OCI-LY7 (cell line): ENCODE measurements at regions not wholly inside any gene's neighbourhood (a gene's known extent, or its start where the extent isn't known, plus 50 kb on each side); places are given as distances from the start of the nearest gene placed in this dataset.

Source experiments
- BruUV-seq: library from RNA; stranded (reverse); fragments of 400-500 nt; replicated peaks from 2 replicates; lab custom pipeline; 2021; lab: Mats Ljungman, UMichigan
- CTCF ChIA-PET: fragments of 300-600 bp; sonication (Branson Sonifier 250); formaldehyde crosslinking; loops from one replicate; lab custom pipeline; 2022; ENCODE audit warnings: antibody characterized with exemption; ENCODE audit not compliant: unreplicated experiment; lab: Charles Lee
- POLR2A ChIA-PET: fragments of 300-600 bp; sonication (Branson Sonifier 250); formaldehyde crosslinking; loops from one replicate; lab custom pipeline; 2022; ENCODE audit warnings: antibody characterized with exemption; lab: Charles Lee
- DNase-seq: peaks from one replicate; pipeline ENCODE4 v3.0.0-alpha.2; 2015; ENCODE audit warnings: low spot score
- H2AFZ ChIP-seq: fragments of 200-600 bp; sonication (generic), shearing (Covaris generic); 2 replicates; pipeline ENCODE4 v1.6.1; 2014; ENCODE audit warnings: mild to moderate bottlenecking, antibody characterized with exemption, low read length, moderate library complexity
- H3K27ac ChIP-seq: fragments of 200-600 bp; sonication (generic); 2 replicates; pipeline ENCODE4 v1.5.1; 2014; ENCODE audit warnings: mixed run types, low read depth, mild to moderate bottlenecking, moderate library complexity, low read length, inconsistent platforms; ENCODE audit not compliant: poor library complexity, severe bottlenecking
- H3K36me3 ChIP-seq: fragments of 200-600 bp; sonication (generic); 2 replicates; pipeline ENCODE4 v1.6.1; 2014; ENCODE audit warnings: mild to moderate bottlenecking, antibody characterized with exemption, low read length, moderate library complexity, mixed read lengths; ENCODE audit not compliant: insufficient read depth
- H3K4me1 ChIP-seq: fragments of 200-600 bp; sonication (generic); 2 replicates; pipeline ENCODE4 v1.5.1; 2014; ENCODE audit warnings: mild to moderate bottlenecking, low read length; ENCODE audit not compliant: insufficient read depth, poor library complexity, severe bottlenecking
- H3K4me2 ChIP-seq: fragments of 200-600 bp; sonication (generic); 2 replicates; pipeline ENCODE4 v1.6.1; 2014; ENCODE audit warnings: mild to moderate bottlenecking, low read length
- H3K4me3 ChIP-seq: fragments of 200-600 bp; sonication (generic); 2 replicates; pipeline ENCODE4 v1.5.1; 2014; ENCODE audit warnings: mild to moderate bottlenecking, low read depth, low read length; ENCODE audit not compliant: poor library complexity, severe bottlenecking
- H3K79me2 ChIP-seq: fragments of 200-600 bp; sonication (generic); 2 replicates; pipeline ENCODE4 v1.6.1; 2016; ENCODE audit warnings: low read depth, mild to moderate bottlenecking, low read length, moderate library complexity, mixed read lengths; ENCODE audit not compliant: insufficient read depth
- H3K9me2 ChIP-seq: fragments of 200-600 bp; sonication (generic); 2 replicates; pipeline ENCODE4 v1.6.1; 2016; ENCODE audit warnings: mild to moderate bottlenecking, low read length, mixed read lengths; ENCODE audit not compliant: insufficient read depth
- H3K9me3 ChIP-seq: fragments of 200-600 bp; sonication (generic); 2 replicates; pipeline ENCODE4 v1.6.1; 2014; ENCODE audit warnings: mild to moderate bottlenecking, mixed run types, low read length, mixed read lengths
- H4K20me1 ChIP-seq: fragments of 200-600 bp; sonication (generic); 2 replicates; pipeline ENCODE4 v1.6.1; 2014; ENCODE audit warnings: mild to moderate bottlenecking, antibody characterized with exemption, low read length, moderate library complexity, mixed read lengths; ENCODE audit not compliant: insufficient read depth
- CTCF ChIP-seq: fragments of 200-600 bp; sonication (generic); conservative IDR thresholded peaks from 2 replicates; pipeline ENCODE4 v1.5.1; 2014; ENCODE audit warnings: mild to moderate bottlenecking, antibody characterized with exemption, low read length, moderate library complexity, mixed read lengths
- EZH2phosphoT487 ChIP-seq: fragments of 200-600 bp; sonication (generic); IDR thresholded peaks from 2 replicates; pipeline ENCODE4 v1.6.1; 2018; ENCODE audit warnings: low read depth, borderline replicate concordance, mild to moderate bottlenecking, mixed run types, antibody characterized with exemption, low read length, moderate library complexity, mixed read lengths
- intact Hi-C: fragments of 100-400 bp; cut with micrococcal nuclease; formaldehyde crosslinking; loops from one replicate; pipeline ENCODE4 v1.10.0; 2022; ENCODE audit not compliant: unreplicated experiment

GRCh38 chr11:44470854-44471253 lies 94.6 kb upstream of the CD82 start:
- no peak overlapping the region for H3K4me3 ChIP-seq
- H2AFZ ChIP-seq: no peak overlapping the region
- H3K9me3 ChIP-seq: no peaks in the 10 kb centered on the region
- intact Hi-C loops: no loop called here
- no peaks in the 10 kb centered on the region for H3K9me2 ChIP-seq
- no peaks in the 10 kb centered on the region for H3K79me2 ChIP-seq
- no peaks in the 10 kb centered on the region for H4K20me1 ChIP-seq
- no TSS peak for BruUV-seq
- DNase-seq: no peak
- H3K4me1 ChIP-seq: no peaks in the 10 kb centered on the region
- TF ChIP-seq EZH2phosphoT487: no peak
- no peak for TF ChIP-seq CTCF
- ChIA-PET POLR2A (no interaction called here), CTCF (no interaction called here)
- no peaks in the 10 kb centered on the region for H3K36me3 ChIP-seq
- no peak overlapping the region for H3K4me2 ChIP-seq
- no peak overlapping the region for H3K27ac ChIP-seq

DNA sequence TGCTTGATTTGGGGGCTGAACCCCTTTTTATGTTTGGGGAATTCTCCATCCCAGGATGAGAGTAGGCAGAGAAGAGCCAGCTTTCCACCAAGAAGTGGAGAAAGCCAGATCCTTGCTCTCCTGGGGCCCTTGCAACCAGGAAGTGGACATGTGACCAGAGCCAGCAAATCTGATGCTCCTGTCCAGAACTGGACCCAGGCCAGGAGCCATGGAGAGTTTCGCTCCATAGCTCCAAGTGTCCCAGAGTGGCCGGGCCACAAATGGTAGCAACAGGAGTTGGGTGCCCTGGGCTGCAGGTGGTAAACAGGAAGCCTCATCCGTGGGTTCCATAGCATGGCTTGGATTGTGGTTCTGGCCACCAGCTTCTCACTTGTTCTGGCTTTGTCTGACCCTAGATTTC lies 93.9 kb upstream of the CD82 start:
- ChIA-PET CTCF (no interaction called here), POLR2A (interaction anchor here (0.6 kb wide), 1 partner anchor 16 kb away, joined by 5 read pairs; no protein-coding TSS in a partner anchor)
- no peak overlapping the region for H3K4me2 ChIP-seq
- no peaks in the 10 kb centered on the region for H3K4me1 ChIP-seq
- no peaks in the 10 kb centered on the region for H3K9me3 ChIP-seq
- no peaks in the 10 kb centered on the region for H3K79me2 ChIP-seq
- no peaks in the 10 kb centered on the region for H3K36me3 ChIP-seq
- H3K4me3 ChIP-seq: no peak overlapping the region
- TF ChIP-seq EZH2phosphoT487: no peak
- TF ChIP-seq CTCF: no peak
- no TSS peak for BruUV-seq
- no peaks in the 10 kb centered on the region for H4K20me1 ChIP-seq
- no peak overlapping the region for H2AFZ ChIP-seq
- DNase-seq: no peak
- H3K9me2 ChIP-seq: no peaks in the 10 kb centered on the region
- intact Hi-C loops: no loop called here
- no peak overlapping the region for H3K27ac ChIP-seq

DNA sequence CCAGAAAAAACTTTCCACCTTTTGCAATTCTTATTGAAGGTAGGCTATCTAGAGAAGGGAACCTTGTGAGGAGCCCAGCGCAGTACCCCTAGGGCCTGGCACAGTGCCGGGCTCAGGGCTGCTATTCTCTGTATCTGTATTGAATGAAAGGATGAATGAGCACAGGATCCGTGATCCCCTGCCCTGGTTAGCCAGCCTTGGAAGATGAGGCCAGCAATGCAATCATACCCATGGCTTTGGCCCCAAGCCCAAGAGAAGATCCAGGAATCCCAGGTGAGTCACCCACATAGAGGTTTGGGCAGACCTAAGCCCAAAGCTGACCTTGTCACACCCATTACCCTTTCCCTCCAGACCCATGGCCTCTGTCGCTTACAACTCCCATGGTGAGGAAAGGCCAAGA lies 92.5 kb upstream of the CD82 start:
- Histone ChIP-seq H3K27ac (no peak overlapping the region), H3K79me2 (no peaks in the 10 kb centered on the region), H3K9me3 (no peaks in the 10 kb centered on the region), H3K9me2 (no peaks in the 10 kb centered on the region), H3K4me2 (no peak overlapping the region), H2AFZ (no peak overlapping the region), H4K20me1 (no peaks in the 10 kb centered on the region), H3K4me1 (no peaks in the 10 kb centered on the region), H3K36me3 (no peaks in the 10 kb centered on the region), H3K4me3 (no peak overlapping the region)
- ChIA-PET POLR2A (no interaction called here), CTCF (no interaction called here)
- intact Hi-C loops: no loop called here
- TF ChIP-seq CTCF (no peak), EZH2phosphoT487 (no peak)
- no TSS peak for BruUV-seq
- no peak for DNase-seq
